CD4-positive, CD25-positive, alpha-beta regulatory T cell (primary cell): ENCODE measurements at regions not wholly inside any gene's neighbourhood (a gene's known extent, or its start where the extent isn't known, plus 50 kb on each side); places are given as distances from the start of the nearest gene placed in this dataset.
"Not testable (repeated sequence)": the region's sequence is repeated elsewhere in the genome, so short reads cannot be mapped to it uniquely, and the experiment has no call there.

ENCODE experiments used
- ATAC-seq, 2 donors: fragments of 150-1000 bp; cut with Tn5 transposase; one replicate each; pipeline ENCODE4 v1.10.0; 2021; ENCODE audit warnings: low read depth in 2 of 2, moderate number of reproducible peaks in 2 of 2, moderate library complexity in 1 of 2
- DNase-seq, 3 donors: peaks; one replicate each; pipeline versions ENCODE4 v3.0.0 to v3.0.0-alpha.2; 2012 to 2022; ENCODE audit warnings: mixed read lengths in 1 of 3
- H3K27ac ChIP-seq: one replicate; pipeline ENCODE4 v1.7.0; 2013; ENCODE audit warnings: mild to moderate bottlenecking, low read length; ENCODE audit not compliant: insufficient read depth, poor library complexity, severe bottlenecking
- H3K27me3 ChIP-seq: one replicate; pipeline ENCODE4 v1.7.0; 2013; ENCODE audit warnings: low read length; ENCODE audit not compliant: control insufficient read depth, insufficient read depth
- H3K36me3 ChIP-seq: one replicate; pipeline ENCODE4 v1.7.0; 2013; ENCODE audit warnings: mild to moderate bottlenecking, low read length, moderate library complexity; ENCODE audit not compliant: control insufficient read depth, insufficient read depth
- H3K4me1 ChIP-seq: 2 replicates; pipeline ENCODE4 v1.7.0; 2013; ENCODE audit warnings: mild to moderate bottlenecking, low read length; ENCODE audit not compliant: insufficient read depth, control insufficient read depth, poor library complexity, severe bottlenecking
- H3K4me3 ChIP-seq: one replicate; pipeline ENCODE4 v1.7.0; 2013; ENCODE audit warnings: low read depth, mild to moderate bottlenecking, low read length, moderate library complexity
- H3K9me3 ChIP-seq, 2 experiments: 1 replicate in 1 of 2; 2 replicates in 1 of 2; pipeline ENCODE4 v1.7.0; 2013; ENCODE audit warnings: low read length in 2 of 2, mild to moderate bottlenecking in 1 of 2, moderate library complexity in 1 of 2; ENCODE audit not compliant: control insufficient read depth in 2 of 2
- H3K27ac Mint-ChIP-seq, 3 donors: one replicate each; pipeline ENCODE4 v1.8.0; 2020 to 2022; ENCODE audit warnings: mild to moderate bottlenecking in 3 of 3, mixed read lengths in 3 of 3, moderate library complexity in 2 of 3
- H3K27me3 Mint-ChIP-seq: one replicate; pipeline ENCODE4 v1.8.0; 2022; ENCODE audit warnings: mild to moderate bottlenecking, mixed read lengths
- H3K36me3 Mint-ChIP-seq: one replicate; pipeline ENCODE4 v1.8.0; 2020; ENCODE audit warnings: mixed read lengths
- H3K4me1 Mint-ChIP-seq, 4 donors: one replicate each; pipeline ENCODE4 v1.8.0; 2020 to 2022; ENCODE audit warnings: mixed read lengths in 4 of 4, mild to moderate bottlenecking in 1 of 4
- H3K4me3 Mint-ChIP-seq, 4 donors: one replicate each; pipeline ENCODE4 v1.8.0; 2020 to 2022; ENCODE audit warnings: mild to moderate bottlenecking in 4 of 4, mixed read lengths in 4 of 4, moderate library complexity in 3 of 4
- H3K9me3 Mint-ChIP-seq, 7 donors: one replicate each; pipeline ENCODE4 v1.8.0; 2020 to 2022; ENCODE audit warnings: mixed read lengths in 7 of 7, mild to moderate bottlenecking in 3 of 7, moderate library complexity in 2 of 7

- ATAC-seq, H3K27ac Mint-ChIP-seq, H3K36me3 ChIP-seq, H3K36me3 Mint-ChIP-seq, H3K4me3 ChIP-seq, H3K4me1 Mint-ChIP-seq, H3K9me3 Mint-ChIP-seq, H3K9me3 ChIP-seq, H3K27me3 ChIP-seq, H3K27ac ChIP-seq, DNase-seq, H3K4me3 Mint-ChIP-seq, H3K27me3 Mint-ChIP-seq, H3K4me1 ChIP-seq: not testable (repeated sequence)
Measured at GRCh38 chr4:17436047-17436749, 75.7 kb downstream of the QDPR start.

GRCh38 chr4:17433827-17434226 lies 78.1 kb downstream of the QDPR start:
- no peak for ATAC-seq
- no peaks in the 10 kb centered on the region for H3K27me3 Mint-ChIP-seq
- H3K4me1 Mint-ChIP-seq = no peaks in the 10 kb centered on the region

GRCh38 chr4:17427991-17428390 lies 83.9 kb downstream of the QDPR start:
- Histone ChIP-seq H3K36me3 (no peaks in the 10 kb centered on the region), H3K4me1 (no peaks in the 10 kb centered on the region), H3K4me3 (no peak overlapping the region), H3K9me3 (no peaks in the 10 kb centered on the region), H3K27me3 (no peaks in the 10 kb centered on the region), H3K27ac (no peak overlapping the region)
- H3K27ac Mint-ChIP-seq = no peak overlapping the region
- H3K9me3 Mint-ChIP-seq = peaks cover 0 to 3% (median 0%) of the 10 kb centered on the region in 7 donors
- H3K4me1 Mint-ChIP-seq = no peaks in the 10 kb centered on the region
- H3K36me3 Mint-ChIP-seq = no peaks in the 10 kb centered on the region
- H3K27me3 Mint-ChIP-seq = no peaks in the 10 kb centered on the region
- H3K4me3 Mint-ChIP-seq = no peak overlapping the region
- DNase-seq (no peak), ATAC-seq (no peak)

More at GRCh38 chr4:17433827-17434226, 78.1 kb downstream of the QDPR start:
- Mint-ChIP-seq H3K9me3 (peaks cover 0 to 6% (median 0%) of the 10 kb centered on the region in 7 donors), H3K4me3 (no peak overlapping the region), H3K36me3 (no peaks in the 10 kb centered on the region), H3K27ac (no peak overlapping the region)
- no peak overlapping the region for H3K4me3 ChIP-seq
- no peak for DNase-seq
- H3K4me1 ChIP-seq = no peaks in the 10 kb centered on the region
- H3K27me3 ChIP-seq = no peaks in the 10 kb centered on the region
- no peak overlapping the region for H3K27ac ChIP-seq
- no peaks in the 10 kb centered on the region for H3K9me3 ChIP-seq
- H3K36me3 ChIP-seq = no peaks in the 10 kb centered on the region

GRCh38 chr4:17426222-17426621 lies 85.7 kb downstream of the QDPR start:
- no peaks in the 10 kb centered on the region for H3K4me1 Mint-ChIP-seq

GRCh38 chr4:17418010-17418409 lies 93.9 kb downstream of the QDPR start:
- Mint-ChIP-seq H3K27ac (no peak overlapping the region), H3K36me3 (no peaks in the 10 kb centered on the region), H3K9me3 (peaks cover 0 to 12% (median 2%) of the 10 kb centered on the region in 7 donors), H3K4me3 (no peak overlapping the region), H3K27me3 (no peaks in the 10 kb centered on the region), H3K4me1 (no peaks in the 10 kb centered on the region)
- no peak for DNase-seq
- ATAC-seq = no peak
- H3K36me3 ChIP-seq = no peaks in the 10 kb centered on the region
- no peaks in the 10 kb centered on the region for H3K9me3 ChIP-seq
- H3K4me1 ChIP-seq = no peaks in the 10 kb centered on the region
- no peaks in the 10 kb centered on the region for H3K27me3 ChIP-seq
- no peak overlapping the region for H3K27ac ChIP-seq
- no peak overlapping the region for H3K4me3 ChIP-seq

More at GRCh38 chr4:17426222-17426621, 85.7 kb downstream of the QDPR start:
- no peaks in the 10 kb centered on the region for H3K4me1 ChIP-seq
- H3K36me3 ChIP-seq = no peaks in the 10 kb centered on the region
- DNase-seq (no peak), ATAC-seq (no peak)
- Mint-ChIP-seq H3K4me3 (no peak overlapping the region), H3K27ac (no peak overlapping the region), H3K36me3 (no peaks in the 10 kb centered on the region), H3K27me3 (no peaks in the 10 kb centered on the region), H3K9me3 (peaks cover 0 to 2% (median 0%) of the 10 kb centered on the region in 7 donors)
- no peak overlapping the region for H3K4me3 ChIP-seq
- H3K9me3 ChIP-seq = no peaks in the 10 kb centered on the region
- no peak overlapping the region for H3K27ac ChIP-seq
- H3K27me3 ChIP-seq = no peaks in the 10 kb centered on the region

- H3K27me3 ChIP-seq = no peaks in the 10 kb centered on the region
- no peaks in the 10 kb centered on the region for H3K36me3 ChIP-seq
- Mint-ChIP-seq H3K4me3 (no peak overlapping the region), H3K9me3 (peaks cover 0 to 12% (median 5%) of the 10 kb centered on the region in 7 donors), H3K27me3 (no peaks in the 10 kb centered on the region), H3K27ac (no peak overlapping the region), H3K4me1 (no peaks in the 10 kb centered on the region), H3K36me3 (no peaks in the 10 kb centered on the region)
- H3K4me1 ChIP-seq = no peaks in the 10 kb centered on the region
- ATAC-seq = no peak
- no peaks in the 10 kb centered on the region for H3K9me3 ChIP-seq
- H3K27ac ChIP-seq = no peak overlapping the region
- DNase-seq = no peak
- H3K4me3 ChIP-seq = no peak overlapping the region
Measured at GRCh38 chr4:17414392-17414791, 97.5 kb downstream of the QDPR start.

GRCh38 chr4:17400686-17401085 lies 111.2 kb downstream of the QDPR start:
- peaks cover 0 to 2% (median 0%) of the 10 kb centered on the region in 7 donors for H3K9me3 Mint-ChIP-seq
- no peak overlapping the region for H3K4me3 Mint-ChIP-seq
- no peaks in the 10 kb centered on the region for H3K4me1 Mint-ChIP-seq
- H3K4me3 ChIP-seq = no peak overlapping the region
- no peaks in the 10 kb centered on the region for H3K36me3 Mint-ChIP-seq
- H3K4me1 ChIP-seq = no peaks in the 10 kb centered on the region
- DNase-seq = no peak
- no peak for ATAC-seq
- H3K36me3 ChIP-seq = no peaks in the 10 kb centered on the region
- no peaks in the 10 kb centered on the region for H3K9me3 ChIP-seq
- H3K27ac Mint-ChIP-seq = no peak overlapping the region
- peaks cover 5% of the 10 kb centered on the region for H3K27me3 Mint-ChIP-seq
- H3K27ac ChIP-seq = no peak overlapping the region
- H3K27me3 ChIP-seq = no peaks in the 10 kb centered on the region

GRCh38 chr4:17398805-17399204 lies 113.1 kb downstream of the QDPR start:
- H3K36me3 ChIP-seq = no peaks in the 10 kb centered on the region
- no peaks in the 10 kb centered on the region for H3K9me3 ChIP-seq
- H3K4me1 ChIP-seq = no peaks in the 10 kb centered on the region
- peaks cover 5% of the 10 kb centered on the region for H3K27me3 Mint-ChIP-seq
- no peak overlapping the region for H3K27ac Mint-ChIP-seq
- no peaks in the 10 kb centered on the region for H3K4me1 Mint-ChIP-seq
- H3K9me3 Mint-ChIP-seq = peaks cover 0 to 2% (median 0%) of the 10 kb centered on the region in 7 donors
- no peak overlapping the region for H3K4me3 Mint-ChIP-seq
- H3K27ac ChIP-seq = no peak overlapping the region
- H3K4me3 ChIP-seq = no peak overlapping the region
- no peak for ATAC-seq
- no peaks in the 10 kb centered on the region for H3K27me3 ChIP-seq
- DNase-seq = no peak
- no peaks in the 10 kb centered on the region for H3K36me3 Mint-ChIP-seq
